ENCODE measurements at regions not wholly inside any gene's neighbourhood (a gene's known extent, or its start where the extent isn't known, plus 50 kb on each side); places are given as distances from the start of the nearest gene placed in this dataset.

- TF ChIP-seq, protein P1, sequence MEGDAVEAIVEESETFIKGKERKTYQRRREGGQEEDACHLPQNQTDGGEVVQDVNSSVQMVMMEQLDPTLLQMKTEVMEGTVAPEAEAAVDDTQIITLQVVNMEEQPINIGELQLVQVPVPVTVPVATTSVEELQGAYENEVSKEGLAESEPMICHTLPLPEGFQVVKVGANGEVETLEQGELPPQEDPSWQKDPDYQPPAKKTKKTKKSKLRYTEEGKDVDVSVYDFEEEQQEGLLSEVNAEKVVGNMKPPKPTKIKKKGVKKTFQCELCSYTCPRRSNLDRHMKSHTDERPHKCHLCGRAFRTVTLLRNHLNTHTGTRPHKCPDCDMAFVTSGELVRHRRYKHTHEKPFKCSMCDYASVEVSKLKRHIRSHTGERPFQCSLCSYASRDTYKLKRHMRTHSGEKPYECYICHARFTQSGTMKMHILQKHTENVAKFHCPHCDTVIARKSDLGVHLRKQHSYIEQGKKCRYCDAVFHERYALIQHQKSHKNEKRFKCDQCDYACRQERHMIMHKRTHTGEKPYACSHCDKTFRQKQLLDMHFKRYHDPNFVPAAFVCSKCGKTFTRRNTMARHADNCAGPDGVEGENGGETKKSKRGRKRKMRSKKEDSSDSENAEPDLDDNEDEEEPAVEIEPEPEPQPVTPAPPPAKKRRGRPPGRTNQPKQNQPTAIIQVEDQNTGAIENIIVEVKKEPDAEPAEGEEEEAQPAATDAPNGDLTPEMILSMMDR (conservative IDR thresholded peaks at IDR 0.05): no peak
- no CpG with 5 or more reads among the region's 4 CpGs for WGBS (ENCODE audit: extremely low coverage, insufficient read length, low lambda C conversion rate)
Observed at GRCh38 chr11:95521133-95521542, 268.4 kb downstream of the FAM76B start.

More at GRCh38 chr11:95521133-95521542, 268.4 kb downstream of the FAM76B start:
- no peak overlapping the region for H3K9ac ChIP-seq (ENCODE audit: extremely low read depth, insufficient read length, low read length)
- H3K79me1 ChIP-seq (ENCODE audit: insufficient read depth, low read depth, low read length, poor library complexity, severe bottlenecking): no peaks in the 10 kb centered on the region
- H3K18ac ChIP-seq (ENCODE audit: insufficient read length, low read depth, low read length): no peak overlapping the region
- Mint-ChIP-seq H3K27me3 (ENCODE audit: low read depth) (no peaks in the 10 kb centered on the region), H3K9me3 (no peaks in the 10 kb centered on the region), H3K4me3 (no peak overlapping the region), H3K4me1 (peaks cover 3 to 4% of the 10 kb centered on the region in 2 experiments; a peak in 1 of 4 replicates), H3K27ac (no peak overlapping the region), H3K36me3 (ENCODE audit: insufficient read depth in 1 of 3, low read depth in 3 of 3) (no peaks in the 10 kb centered on the region)
- H3K4ac ChIP-seq (ENCODE audit: low read depth, low read length): no peak overlapping the region
- H4K91ac ChIP-seq (ENCODE audit: insufficient read length, low read depth, low read length): no peak overlapping the region
- H2AK5ac ChIP-seq (ENCODE audit: insufficient read length, low read length): no peak overlapping the region
- no peaks in the 10 kb centered on the region for H3K79me2 ChIP-seq (ENCODE audit: insufficient read depth, low read length)
- H3K4me2 ChIP-seq (ENCODE audit: insufficient read depth, insufficient read length, low read length): no peak overlapping the region
- H2BK120ac ChIP-seq (ENCODE audit: low read depth, low read length, poor library complexity, severe bottlenecking): no peak overlapping the region
- H3K23me2 ChIP-seq (ENCODE audit: insufficient read length, low read depth, low read length, poor library complexity, severe bottlenecking): no peaks in the 10 kb centered on the region
- H3K4me1 ChIP-seq (ENCODE audit: insufficient read depth, low read length): no peaks in the 10 kb centered on the region
- H2AFZ ChIP-seq (ENCODE audit: low read length): no peak overlapping the region
- no peak overlapping the region for H2BK5ac ChIP-seq (ENCODE audit: insufficient read length, low read length)
- H3K27ac ChIP-seq (ENCODE audit: insufficient read length, low read depth, low read length): no peak overlapping the region
- H4K20me1 ChIP-seq (ENCODE audit: control insufficient read depth, insufficient read depth, insufficient read length): no peaks in the 10 kb centered on the region
- H4K8ac ChIP-seq (replicated peaks; ENCODE audit: insufficient read length, low read depth, low read length): no peak overlapping the region
- no peak overlapping the region for H2BK15ac ChIP-seq (ENCODE audit: low read depth, low read length)
- H4K5ac ChIP-seq (ENCODE audit: insufficient read length, low read depth, low read length): no peak overlapping the region
- H3K27me3 ChIP-seq (ENCODE audit: insufficient read depth, low read length): no peaks in the 10 kb centered on the region
- H3T11ph ChIP-seq (ENCODE audit: low read length): no peak overlapping the region
- no peak overlapping the region for H2BK12ac ChIP-seq (ENCODE audit: insufficient read length, low read depth, low read length)
- no peak overlapping the region for H2BK20ac ChIP-seq (ENCODE audit: low read depth, low read length, poor library complexity, severe bottlenecking)
- no peak overlapping the region for H3K14ac ChIP-seq (ENCODE audit: insufficient read depth, low read length)
- no peak overlapping the region for H3K56ac ChIP-seq (ENCODE audit: insufficient read length, low read depth, low read length)
- H3K23ac ChIP-seq (ENCODE audit: insufficient read length, low read depth, low read length): no peak overlapping the region
- DNase-seq: no peak
- H3K9me3 ChIP-seq (ENCODE audit: control insufficient read depth, low read depth, low read length): no peaks in the 10 kb centered on the region
